SK-N-MC (cell line): ENCODE measurements at regions not wholly inside any gene's neighbourhood (a gene's known extent, or its start where the extent isn't known, plus 50 kb on each side); places are given as distances from the start of the nearest gene placed in this dataset.

Source experiments
- EZH2 ChIP-seq: fragments of 200-600 bp; sonication (generic); IDR thresholded peaks from one replicate; pipeline ENCODE4 v1.6.1; 2017; ENCODE audit warnings: antibody characterized with exemption
- FOXP2 ChIP-seq: optimal IDR thresholded peaks from 2 replicates; pipeline ENCODE3; 2011; ENCODE audit warnings: mild to moderate bottlenecking, moderate library complexity; ENCODE audit not compliant: insufficient read depth; ENCODE audit errors: extremely low read length, control extremely low read depth
- POLR2AphosphoS5 ChIP-seq: IDR thresholded peaks from 2 replicates; pipeline ENCODE4 v1.6.1; 2012; ENCODE audit warnings: mild to moderate bottlenecking, low read depth, low read length, borderline replicate concordance

DNA sequence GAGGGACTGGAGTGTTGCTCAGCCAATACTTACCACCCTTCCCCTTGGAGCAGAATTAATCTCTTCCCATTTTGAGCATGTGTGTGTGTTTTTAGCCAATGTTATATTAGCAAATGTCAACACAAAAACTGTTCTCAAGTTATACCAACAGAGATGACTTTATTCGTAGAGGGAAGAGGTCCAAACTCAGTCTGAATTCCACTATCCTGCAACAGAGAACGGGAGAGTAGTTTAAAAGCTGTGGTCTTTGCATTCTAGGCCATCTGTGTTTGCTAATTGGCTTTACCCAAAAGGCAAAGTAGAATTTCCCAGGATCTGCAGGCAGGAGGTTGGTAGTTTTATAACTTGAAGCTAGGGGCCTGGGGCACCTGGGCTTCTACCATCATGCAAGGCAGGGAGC, 847.9 kb upstream of the TMEM132C start:
- TF ChIP-seq EZH2 (no peak), POLR2AphosphoS5 (no peak), FOXP2 (no peak)
